Left lung (tissue), 4 donors: ENCODE measurements at regions not wholly inside any gene's neighbourhood (a gene's known extent, or its start where the extent isn't known, plus 50 kb on each side); places are given as distances from the start of the nearest gene placed in this dataset.

Experiments used
- ATAC-seq: fragments of 200-7000 bp; cut with Tn5 transposase; one replicate; pipeline ENCODE4 v1.9.1; 2020; ENCODE audit warnings: moderate library complexity
- DNase-seq, 4 donors: peaks; one replicate each; pipeline ENCODE4 v3.0.0-alpha.2; 2013 to 2020
- H3K27ac ChIP-seq, 2 donors: fragments of 200-600 bp; sonication (generic) in 1 of 2; one replicate each; pipeline versions ENCODE4 v1.5.0 to v1.8.0; 2020 to 2021
- H3K27me3 ChIP-seq, 2 donors: fragments of 200-600 bp; sonication (generic) in 1 of 2; one replicate each; pipeline versions ENCODE4 v1.5.0 to v1.8.0; 2020 to 2021
- H3K36me3 ChIP-seq, 2 donors: fragments of 200-600 bp; sonication (generic) in 1 of 2; one replicate each; pipeline versions ENCODE4 v1.5.0 to v1.8.0; 2020 to 2021
- H3K4me1 ChIP-seq, 2 donors: fragments of 200-600 bp; one replicate each; pipeline ENCODE4 v1.8.0; 2021
- H3K4me3 ChIP-seq, 2 donors: fragments of 200-600 bp; sonication (generic) in 1 of 2; one replicate each; pipeline versions ENCODE4 v1.5.0 to v1.8.0; 2020 to 2021; ENCODE audit warnings: mild to moderate bottlenecking in 1 of 2
- H3K9me3 ChIP-seq, 2 donors: fragments of 200-600 bp; sonication (generic) in 1 of 2; one replicate each; pipeline versions ENCODE4 v1.5.0 to v1.8.0; 2020 to 2021
- CTCF ChIP-seq, 2 donors: fragments of 200-600 bp; sonication (generic) in 1 of 2; IDR thresholded peaks; one replicate each; pipeline versions ENCODE4 v1.5.0 to v1.8.0; 2021; ENCODE audit warnings: antibody characterized with exemption in 2 of 2
- intact Hi-C, 2 donors: fragments of 100-400 bp; cut with DNase I; formaldehyde crosslinking; loops; one replicate each; pipeline versions ENCODE4 v1.11.2 to v1.14.2; 2022
- donor health status: DM: no; HTN: yes; CAD: no.
- donor health status: DM: no; HTN: no; CAD: no.

GRCh38 chr2:228864131-228864530 is 407.0 kb downstream of the PID1 start:
- H3K4me1 ChIP-seq = no peaks in the 10 kb centered on the region
- intact Hi-C loops = no loop called here
- H3K9me3 ChIP-seq = peaks cover 0 to 14% of the 10 kb centered on the region in 2 donors
- no peaks in the 10 kb centered on the region for H3K27me3 ChIP-seq
- DNase-seq (no peak), ATAC-seq (no peak)
- no peak overlapping the region for H3K4me3 ChIP-seq
- TF ChIP-seq CTCF (IDR thresholded peaks at IDR 0.05) = no peak
- H3K27ac ChIP-seq = no peak overlapping the region
- no peaks in the 10 kb centered on the region for H3K36me3 ChIP-seq

- DNase-seq = no peak
- Histone ChIP-seq H3K4me1 (no peaks in the 10 kb centered on the region), H3K27me3 (no peaks in the 10 kb centered on the region), H3K27ac (no peak overlapping the region), H3K36me3 (no peaks in the 10 kb centered on the region), H3K4me3 (no peak overlapping the region), H3K9me3 (peaks cover 0 to 2% of the 10 kb centered on the region in 2 donors)
- no peak for ATAC-seq
- intact Hi-C loops = no loop called here
- TF ChIP-seq CTCF (IDR thresholded peaks at IDR 0.05) = no peak
These were observed 410.3 kb downstream of the PID1 start for GRCh38 chr2:228860601-228861285.

- DNase-seq (no peak), ATAC-seq (no peak)
- Histone ChIP-seq H3K27me3 (no peaks in the 10 kb centered on the region), H3K36me3 (no peaks in the 10 kb centered on the region), H3K4me1 (no peaks in the 10 kb centered on the region), H3K27ac (no peak overlapping the region), H3K4me3 (no peak overlapping the region), H3K9me3 (no peaks in the 10 kb centered on the region)
- no peak for TF ChIP-seq CTCF (IDR thresholded peaks at IDR 0.05)
- intact Hi-C loops = no loop called here
These were observed 417.9 kb downstream of the PID1 start for GRCh38 chr2:228853151-228853550.

- Histone ChIP-seq H3K27me3 (no peaks in the 10 kb centered on the region), H3K4me1 (no peaks in the 10 kb centered on the region), H3K27ac (no peak overlapping the region), H3K4me3 (no peak overlapping the region), H3K36me3 (no peaks in the 10 kb centered on the region), H3K9me3 (no peaks in the 10 kb centered on the region)
- intact Hi-C loops = no loop called here
- ATAC-seq (no peak), DNase-seq (no peak)
- TF ChIP-seq CTCF (IDR thresholded peaks at IDR 0.05) = no peak
These were observed 422.4 kb downstream of the PID1 start for GRCh38 chr2:228848638-228849037.

GRCh38 chr2:228847684-228848083 is 423.4 kb downstream of the PID1 start:
- intact Hi-C loops = no loop called here
- Histone ChIP-seq H3K36me3 (no peaks in the 10 kb centered on the region), H3K9me3 (no peaks in the 10 kb centered on the region), H3K4me3 (no peak overlapping the region), H3K27me3 (no peaks in the 10 kb centered on the region), H3K4me1 (no peaks in the 10 kb centered on the region), H3K27ac (no peak overlapping the region)
- DNase-seq (peak in 2 of 4 donors; percentile 17 to 20), ATAC-seq (no peak)
- no peak for TF ChIP-seq CTCF (IDR thresholded peaks at IDR 0.05)
